HEK293T (cell line): ENCODE measurements at regions not wholly inside any gene's neighbourhood (a gene's known extent, or its start where the extent isn't known, plus 50 kb on each side); places are given as distances from the start of the nearest gene placed in this dataset.

Source experiments
- ARNT ChIP-seq: fragments of 450-650 bp; IDR thresholded peaks from 2 replicates; pipeline ENCODE4 v1.6.1; 2017; ENCODE audit warnings: mild to moderate bottlenecking
- BHLHE40 ChIP-seq: fragments of 450-650 bp; IDR thresholded peaks from 2 replicates; pipeline ENCODE4 v1.6.1; 2016; ENCODE audit warnings: mild to moderate bottlenecking, moderate library complexity, borderline replicate concordance
- ELF4 ChIP-seq: fragments of 450-650 bp; IDR thresholded peaks from 2 replicates; pipeline ENCODE4 v1.6.1; 2017; ENCODE audit warnings: antibody characterized with exemption
- FOXA1 ChIP-seq: fragments of 450-650 bp; IDR thresholded peaks from 2 replicates; pipeline ENCODE4 v1.6.1; 2016; ENCODE audit warnings: mild to moderate bottlenecking
- FOXK2 ChIP-seq: fragments of 450-650 bp; IDR thresholded peaks from 2 replicates; pipeline ENCODE4 v1.6.1; 2016; ENCODE audit warnings: mild to moderate bottlenecking
- FOXM1 ChIP-seq: fragments of 450-650 bp; IDR thresholded peaks from 2 replicates; pipeline ENCODE4 v1.6.1; 2017; ENCODE audit warnings: mild to moderate bottlenecking, borderline replicate concordance
- HDGF ChIP-seq: fragments of 450-650 bp; IDR thresholded peaks from 2 replicates; pipeline ENCODE4 v1.6.1; 2017; ENCODE audit warnings: antibody characterized with exemption, borderline replicate concordance
- LEF1 ChIP-seq: fragments of 450-650 bp; IDR thresholded peaks from 2 replicates; pipeline ENCODE4 v1.6.1; 2017; ENCODE audit warnings: mild to moderate bottlenecking, borderline replicate concordance
- SP1 ChIP-seq: fragments of 450-650 bp; IDR thresholded peaks from 2 replicates; pipeline ENCODE4 v1.6.1; 2017
- SUZ12 ChIP-seq: fragments of 450-650 bp; IDR thresholded peaks from 2 replicates; pipeline ENCODE4 v1.6.1; 2016; ENCODE audit warnings: mild to moderate bottlenecking
- ZNF384 ChIP-seq: fragments of 450-650 bp; IDR thresholded peaks from 2 replicates; pipeline ENCODE4 v1.6.1; 2016
- TF ChIP-seq, protein P1 (sequence below): fragments of 450-650 bp; IDR thresholded peaks from 2 replicates; pipeline ENCODE4 v1.6.1; 2016

GRCh38 chr14:86852530-86852929 lies 1140.5 kb downstream of the GALC start:
- no peak for TF ChIP-seq BHLHE40
- no peak for TF ChIP-seq SP1
- TF ChIP-seq ELF4 = no peak
- no peak for TF ChIP-seq ZNF384
- no peak for TF ChIP-seq LEF1
- no peak for TF ChIP-seq FOXM1
- TF ChIP-seq FOXK2 = no peak
- no peak for TF ChIP-seq ARNT
- TF ChIP-seq SUZ12 = no peak
- TF ChIP-seq HDGF = no peak
- no peak for TF ChIP-seq FOXA1
- TF ChIP-seq, protein P1, sequence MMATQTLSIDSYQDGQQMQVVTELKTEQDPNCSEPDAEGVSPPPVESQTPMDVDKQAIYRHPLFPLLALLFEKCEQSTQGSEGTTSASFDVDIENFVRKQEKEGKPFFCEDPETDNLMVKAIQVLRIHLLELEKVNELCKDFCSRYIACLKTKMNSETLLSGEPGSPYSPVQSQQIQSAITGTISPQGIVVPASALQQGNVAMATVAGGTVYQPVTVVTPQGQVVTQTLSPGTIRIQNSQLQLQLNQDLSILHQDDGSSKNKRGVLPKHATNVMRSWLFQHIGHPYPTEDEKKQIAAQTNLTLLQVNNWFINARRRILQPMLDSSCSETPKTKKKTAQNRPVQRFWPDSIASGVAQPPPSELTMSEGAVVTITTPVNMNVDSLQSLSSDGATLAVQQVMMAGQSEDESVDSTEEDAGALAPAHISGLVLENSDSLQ = no peak
